ENCODE measurements at regions not wholly inside any gene's neighbourhood (a gene's known extent, or its start where the extent isn't known, plus 50 kb on each side); places are given as distances from the start of the nearest gene placed in this dataset.

DNA sequence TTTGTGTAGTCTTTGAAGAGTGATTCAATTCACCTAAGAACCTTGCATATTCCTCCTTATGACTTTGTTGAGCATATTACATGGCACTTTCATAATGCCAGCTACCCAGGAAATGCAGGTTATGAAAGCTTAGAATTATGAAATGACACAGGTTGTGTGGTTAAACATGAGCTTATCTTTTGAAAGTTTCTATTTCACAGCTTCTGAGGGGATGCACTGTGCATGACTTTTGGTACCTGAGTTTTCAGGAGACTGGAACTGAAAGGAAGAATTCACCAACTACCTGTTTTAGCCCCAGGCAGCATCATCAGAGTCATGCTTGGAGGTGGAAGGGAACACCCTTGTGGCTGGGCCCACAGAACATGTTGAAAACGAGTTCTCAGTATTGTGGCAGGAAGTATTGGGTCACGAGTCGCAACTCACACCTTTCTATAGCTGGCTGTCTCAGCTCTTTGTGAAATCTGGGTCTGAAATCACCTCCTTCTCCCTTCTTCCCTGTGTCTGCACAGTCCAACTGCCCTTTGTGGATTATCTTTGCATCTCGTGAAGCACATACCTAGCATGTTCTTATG is 228.2 kb downstream of the PTEN start:
- Histone ChIP-seq H4K5ac (ENCODE audit: insufficient read length, low read depth, low read length) (no peak overlapping the region), H3K14ac (ENCODE audit: insufficient read length) (no peak overlapping the region), H3K23ac (ENCODE audit: insufficient read length) (no peak overlapping the region), H2BK15ac (ENCODE audit: low read length) (no peak overlapping the region), H3K23me2 (ENCODE audit: low read depth, low read length) (no peaks in the 10 kb centered on the region), H2AFZ (ENCODE audit: low read length) (no peak overlapping the region), H3K4me3 (ENCODE audit: extremely low read depth in 1 of 4, insufficient read depth in 2 of 4, low read depth in 3 of 4, low read length in 4 of 4) (no peak overlapping the region), H3K9me3 (ENCODE audit: insufficient read depth in 2 of 2, low read depth in 1 of 2, low read length in 1 of 2) (no peaks in the 10 kb centered on the region), H3K79me1 (ENCODE audit: low read depth, low read length) (no peaks in the 10 kb centered on the region), H3K56ac (replicated peaks; ENCODE audit: insufficient read length, low read depth, low read length) (no peak overlapping the region), H3K4ac (replicated peaks; ENCODE audit: insufficient read length, low read depth, low read length) (no peak overlapping the region), H2AK5ac (ENCODE audit: low read depth, low read length) (no peak overlapping the region), H2BK20ac (ENCODE audit: low read length) (no peak overlapping the region), H3K9ac (replicated peaks in 1 of 4; ENCODE audit: extremely low read depth in 1 of 4, low read depth in 3 of 4, low read length in 3 of 4) (no peak overlapping the region), H3K79me2 (ENCODE audit: control insufficient read depth in 1 of 2, insufficient read depth in 2 of 2, low read length in 2 of 2) (no peaks in the 10 kb centered on the region), H3K4me2 (ENCODE audit: insufficient read depth in 1 of 2, low read depth in 2 of 2, low read length in 2 of 2) (no peak overlapping the region), H4K8ac (ENCODE audit: extremely low read depth, insufficient read depth, low read length) (no peak overlapping the region), H2BK120ac (replicated peaks; ENCODE audit: low read depth, low read length) (no peak overlapping the region), H3K18ac (ENCODE audit: extremely low read depth, low read length) (no peak overlapping the region), H3K27ac (ENCODE audit: low read depth, low read length) (no peak overlapping the region), H3K36me3 (ENCODE audit: control insufficient read depth in 2 of 4, insufficient read depth in 4 of 4, low read length in 3 of 4) (no peaks in the 10 kb centered on the region), H2BK5ac (ENCODE audit: low read depth, low read length) (no peak overlapping the region), H3K4me1 (replicated peaks in 1 of 4; ENCODE audit: control insufficient read depth in 3 of 4, insufficient read depth in 4 of 4, low read length in 3 of 4) (no peaks in the 10 kb centered on the region), H3K27me3 (replicated peaks in 1 of 4; ENCODE audit: control insufficient read depth in 3 of 4, extremely low read depth in 1 of 4, insufficient read depth in 3 of 4, low read length in 3 of 4) (no peaks in the 10 kb centered on the region), H4K20me1 (replicated peaks in 1 of 2; ENCODE audit: control insufficient read depth in 1 of 2, insufficient read depth in 2 of 2, low read length in 2 of 2) (no peaks in the 10 kb centered on the region), H2BK12ac (ENCODE audit: low read depth, low read length) (no peak overlapping the region), H4K91ac (replicated peaks; ENCODE audit: insufficient read length, low read length) (no peak overlapping the region)
- FAIRE-seq (no peak), DNase-seq (ENCODE audit: low read depth in 1 of 2, low spot score in 2 of 2) (no peak)
- POLR2A ChIA-PET (ENCODE audit: partially characterized antibody): no interaction called here
- no peak for TF ChIP-seq SP2 (IDR thresholded peaks at IDR 0.05; ENCODE audit: low read length)
- TF ChIP-seq E2F6 (IDR thresholded peaks at IDR 0.05): no peak
- TF ChIP-seq HDAC2 (IDR thresholded peaks at IDR 0.05; ENCODE audit: borderline replicate concordance in 1 of 2, low read depth in 2 of 2, low read length in 2 of 2): no peak
- TF ChIP-seq SP1 (IDR thresholded peaks at IDR 0.05; ENCODE audit: low read depth, low read length): no peak
- TF ChIP-seq POLR2A (IDR thresholded peaks at IDR 0.05; ENCODE audit: control extremely low read depth in 1 of 2, low read depth in 2 of 2, low read length in 2 of 2): no peak
- TF ChIP-seq RAD21 (IDR thresholded peaks at IDR 0.05 in 1 of 2, conservative IDR thresholded peaks at IDR 0.05 in 1 of 2; ENCODE audit: low read depth in 2 of 2, low read length in 2 of 2): no peak
- TF ChIP-seq ATF3 (IDR thresholded peaks at IDR 0.05; ENCODE audit: insufficient read depth, low read depth, low read length): no peak
- no peak for TF ChIP-seq POU5F1 (IDR thresholded peaks at IDR 0.05; ENCODE audit: low read depth, low read length)
- no peak for TF ChIP-seq TEAD4 (IDR thresholded peaks at IDR 0.05; ENCODE audit: low read depth, low read length)
- no peak for TF ChIP-seq PHF8 (conservative IDR thresholded peaks at IDR 0.05; ENCODE audit: low read depth, low read length)
- TF ChIP-seq NRF1 (IDR thresholded peaks at IDR 0.05; ENCODE audit: low read depth, low read length): no peak
- TF ChIP-seq CREB1 (IDR thresholded peaks at IDR 0.05): no peak
- 83% methylated on average over 4 of the region's 4 CpGs; no CpG with 5 or more reads in 1 of the 2 experiments for WGBS, 2 experiments (ENCODE audit: extremely low coverage in 1 of 2, insufficient coverage in 1 of 2, insufficient read length in 1 of 2, insufficient replicate concordance in 2 of 2, low coverage in 1 of 2, low lambda C conversion rate in 2 of 2, missing lambda C conversion rate in 1 of 2)
- CTCF ChIA-PET (ENCODE audit: partially characterized antibody): interaction anchor here (0.9 to 1.1 kb wide), 2 partner anchors 12 to 26 kb away, joined by 3 to 5 read pairs; no protein-coding TSS in a partner anchor

Data from H1 (cell line).